Stromal cell of bone marrow (primary cell): ENCODE measurements at regions not wholly inside any gene's neighbourhood (a gene's known extent, or its start where the extent isn't known, plus 50 kb on each side); places are given as distances from the start of the nearest gene placed in this dataset.

Source experiments
- DNase-seq: peaks from one replicate; pipeline ENCODE4 v3.0.0-alpha.2; 2012; ENCODE audit warnings: low read depth

DNA sequence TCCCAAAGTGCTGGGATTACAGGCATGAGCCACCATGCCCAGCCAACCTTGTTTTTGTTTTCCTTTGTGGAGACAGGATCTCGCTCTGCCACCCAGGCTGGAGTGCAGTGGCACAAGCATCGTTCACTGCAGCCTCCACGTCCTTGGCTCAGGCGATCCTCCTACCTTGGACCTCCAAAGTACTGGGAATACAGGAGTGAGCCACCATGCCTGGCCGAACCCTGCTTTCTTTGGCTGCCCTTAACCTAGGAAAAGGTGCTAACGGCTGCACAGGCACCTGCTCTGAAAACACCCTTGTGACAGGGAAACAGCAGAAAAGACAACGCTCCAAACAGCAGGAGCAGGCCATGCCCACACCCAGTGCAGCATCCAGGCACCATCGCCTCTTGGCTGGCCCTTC lies 71.9 kb downstream of the OAT start:
- no peak for DNase-seq

GRCh38 chr10:124345521-124345920 lies 73.2 kb downstream of the OAT start:
- DNase-seq, result no peak

- DNase-seq, result no peak
Measured at GRCh38 chr10:124344931-124345330, 73.8 kb downstream of the OAT start.

DNA sequence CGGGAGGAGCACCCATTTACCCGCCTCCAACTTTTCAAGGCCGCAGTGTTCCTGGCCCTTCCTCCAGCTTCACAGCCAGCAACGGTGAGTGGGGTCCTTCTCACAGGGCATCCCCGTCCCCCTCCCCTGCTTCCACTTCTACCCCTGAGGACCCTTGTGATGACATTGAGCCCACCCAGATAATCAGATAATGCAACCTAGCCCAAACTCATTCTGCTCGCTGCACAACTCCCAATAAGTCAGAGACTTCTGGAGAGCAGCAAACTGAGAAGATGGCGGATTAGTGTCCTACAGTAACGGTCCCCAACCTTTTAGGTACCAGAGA lies 74.5 kb downstream of the OAT start:
- no peak for DNase-seq

DNA sequence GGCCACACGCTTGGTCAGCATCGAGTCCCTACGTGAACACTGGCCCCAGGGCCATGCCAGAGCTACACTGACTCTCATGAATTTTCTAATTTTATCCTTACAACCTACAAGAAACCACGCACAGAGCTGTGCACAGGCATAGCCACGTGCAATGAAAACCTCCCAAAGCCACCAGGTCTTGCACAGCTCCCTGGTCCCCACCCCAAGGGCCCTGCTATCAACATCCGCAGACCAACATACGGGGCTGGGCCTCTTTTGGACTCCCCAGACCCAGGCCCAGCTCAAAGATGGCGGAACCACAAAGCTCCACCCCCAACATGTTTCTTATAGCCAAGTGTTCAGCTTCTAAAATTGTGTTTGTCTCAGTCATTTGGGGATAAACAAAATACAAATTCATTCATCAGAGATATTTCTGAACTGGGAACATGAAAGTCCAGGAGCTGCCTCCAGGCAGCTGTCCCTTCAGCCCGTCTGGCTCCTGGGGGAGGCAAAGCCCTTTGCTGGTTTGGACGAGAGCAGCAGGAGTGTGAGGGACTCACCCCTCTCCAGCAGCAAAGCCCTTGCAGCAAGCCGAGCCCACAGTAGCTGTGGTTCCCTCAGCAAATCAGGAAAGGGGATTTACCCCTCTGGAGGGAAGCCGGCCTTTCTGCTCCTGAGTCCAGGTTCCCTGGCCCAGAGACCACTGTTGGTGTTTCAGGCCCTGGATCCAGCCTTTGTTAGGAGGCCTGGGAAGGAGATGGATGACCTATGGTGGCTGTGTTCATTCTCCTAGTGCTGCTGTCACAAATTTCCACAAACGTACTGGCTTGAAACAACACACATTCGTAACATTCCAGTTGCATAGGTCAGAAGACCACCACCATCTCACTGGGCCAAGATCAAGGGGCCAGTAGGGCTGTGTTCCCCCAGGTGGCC lies 75.1 kb downstream of the OAT start:
- DNase-seq, result no peak

- no peak for DNase-seq
Measured at GRCh38 chr10:124342821-124343170, 75.9 kb downstream of the OAT start.

DNA sequence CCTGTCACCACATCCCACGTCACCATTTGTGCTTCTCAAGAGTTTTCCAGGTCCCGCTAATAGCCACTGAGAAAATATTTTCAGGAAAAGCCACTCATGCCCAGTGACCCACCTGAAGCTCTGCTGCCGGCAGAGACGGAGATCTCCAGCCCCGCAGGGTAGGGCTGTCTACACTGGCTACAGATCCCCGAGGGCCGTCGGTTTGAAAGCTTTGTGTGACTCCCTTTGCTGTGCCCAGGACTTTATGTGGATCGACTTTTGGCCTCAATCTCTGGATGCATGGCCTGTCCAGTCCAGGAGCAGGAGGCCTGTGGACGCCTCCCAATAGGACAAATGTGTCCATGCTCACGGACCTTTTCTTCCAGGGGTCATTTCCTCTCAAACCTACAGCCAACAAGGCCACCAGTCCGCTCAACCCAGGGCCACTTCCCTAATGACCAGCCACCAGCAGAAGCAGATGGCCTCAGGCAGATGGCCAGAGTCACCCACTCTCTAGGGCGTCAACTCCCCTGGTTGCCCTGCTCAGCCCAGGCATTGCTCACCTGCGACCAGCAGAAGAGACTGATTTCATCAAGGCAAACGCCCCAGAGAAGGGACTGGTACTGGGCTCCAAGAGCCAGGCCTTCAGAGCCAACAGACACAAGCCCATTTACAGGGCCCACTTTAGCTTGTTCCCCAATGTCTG lies 76.4 kb downstream of the OAT start:
- DNase-seq, result no peak

DNA sequence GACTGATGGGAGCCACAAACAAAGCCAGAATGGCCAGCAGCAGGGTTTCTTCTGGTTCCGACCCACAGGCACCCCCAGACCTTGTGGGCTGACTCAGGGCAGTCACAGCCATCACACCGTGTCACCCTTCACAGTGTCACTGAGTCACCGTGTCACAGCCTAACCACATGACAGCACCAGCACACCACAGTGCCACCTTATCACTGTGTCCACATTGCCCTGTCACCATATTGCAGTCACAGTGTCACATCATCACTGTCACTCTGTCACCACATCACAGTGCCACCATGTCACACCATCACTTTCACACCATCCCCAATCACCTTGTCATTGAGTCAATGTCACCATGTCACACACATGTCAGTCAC lies 77.0 kb downstream of the OAT start:
- no peak for DNase-seq

GRCh38 chr10:124340033-124340760 lies 78.5 kb downstream of the OAT start:
- DNase-seq, result peak; percentile 80

DNA sequence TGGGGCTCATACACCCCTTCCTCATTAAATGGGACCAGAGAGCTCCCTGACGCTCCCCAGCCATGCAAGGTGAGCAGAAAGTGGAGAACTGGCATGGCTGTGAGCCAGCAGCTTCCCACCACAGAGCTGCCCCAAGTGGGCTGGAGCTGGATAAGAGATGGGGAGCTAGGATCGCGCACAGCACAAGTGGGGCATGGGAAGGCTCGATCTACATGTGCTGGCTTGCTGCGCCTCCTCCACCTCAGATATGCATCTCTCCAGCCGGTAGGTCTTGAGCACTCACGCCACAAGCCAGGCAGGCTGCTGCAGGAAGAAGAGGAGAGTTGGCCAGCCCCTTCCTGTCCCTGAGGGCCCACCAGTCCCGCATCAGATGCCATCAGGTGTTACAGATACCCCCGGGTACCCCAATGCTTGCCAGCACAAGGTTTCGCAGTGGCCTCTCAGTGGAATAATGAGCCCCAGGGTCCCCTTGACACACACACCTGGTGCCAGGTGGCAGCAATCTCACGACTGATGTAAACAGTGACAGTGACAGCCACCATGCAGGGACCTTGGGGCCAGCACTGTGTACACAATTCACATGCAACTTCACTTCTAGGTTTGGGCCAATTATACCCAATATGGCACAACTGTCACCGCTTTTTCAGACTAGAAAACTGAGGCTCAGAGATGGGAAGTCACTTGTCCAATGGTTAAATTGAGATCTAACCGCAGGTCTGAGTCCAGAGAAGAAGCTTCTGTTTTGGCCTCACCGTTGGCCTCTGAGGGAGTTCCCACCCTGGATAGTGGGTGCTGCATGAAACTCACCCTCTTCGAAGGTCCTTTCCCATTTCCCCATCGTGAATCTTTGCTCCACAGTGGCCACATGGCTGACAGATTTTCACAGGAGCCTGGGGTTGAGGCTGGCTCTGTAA lies 79.3 kb downstream of the OAT start:
- no peak for DNase-seq

- DNase-seq, result no peak
Measured at GRCh38 chr10:124338276-124338925, 80.3 kb downstream of the OAT start.

GRCh38 chr10:124336186-124336585 lies 82.5 kb downstream of the OAT start:
- no peak for DNase-seq

DNA sequence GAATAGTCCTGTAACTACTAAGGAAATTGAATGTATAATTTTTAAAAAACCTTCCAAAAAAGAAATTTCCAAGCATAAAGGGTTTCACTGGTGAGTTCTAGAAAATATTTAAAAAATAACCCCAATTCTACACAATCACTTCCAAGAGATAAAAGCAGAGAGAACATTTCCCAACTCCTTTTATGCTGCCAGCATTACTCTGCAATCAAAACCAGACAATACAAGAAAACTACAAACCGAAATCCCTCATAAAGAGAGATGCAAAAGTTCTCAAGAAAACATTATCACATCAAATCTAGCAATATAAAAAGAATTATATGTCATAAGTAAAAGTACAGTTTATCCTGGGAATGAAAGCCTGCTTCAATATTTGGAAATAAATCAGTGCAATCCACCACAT lies 84.8 kb downstream of the OAT start:
- DNase-seq, result no peak

DNA sequence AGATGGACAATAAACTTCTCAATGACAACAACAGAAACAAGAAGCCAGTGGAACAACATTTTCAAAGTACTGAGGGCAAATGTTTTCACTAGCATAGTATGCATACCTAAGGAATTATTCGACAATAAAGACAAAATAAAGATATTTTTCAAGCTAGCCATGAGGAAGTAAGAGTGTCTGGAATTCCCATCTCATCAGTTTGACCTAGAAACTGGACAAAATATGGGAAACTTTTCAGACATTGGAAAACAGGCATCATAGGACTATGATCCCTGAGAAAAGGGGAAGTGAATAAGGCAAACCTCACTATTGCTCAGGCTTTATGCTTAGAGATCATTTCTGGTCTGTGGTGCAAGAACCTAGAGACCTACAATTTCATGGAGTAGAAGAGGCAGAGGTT lies 86.3 kb downstream of the OAT start:
- DNase-seq, result no peak

DNA sequence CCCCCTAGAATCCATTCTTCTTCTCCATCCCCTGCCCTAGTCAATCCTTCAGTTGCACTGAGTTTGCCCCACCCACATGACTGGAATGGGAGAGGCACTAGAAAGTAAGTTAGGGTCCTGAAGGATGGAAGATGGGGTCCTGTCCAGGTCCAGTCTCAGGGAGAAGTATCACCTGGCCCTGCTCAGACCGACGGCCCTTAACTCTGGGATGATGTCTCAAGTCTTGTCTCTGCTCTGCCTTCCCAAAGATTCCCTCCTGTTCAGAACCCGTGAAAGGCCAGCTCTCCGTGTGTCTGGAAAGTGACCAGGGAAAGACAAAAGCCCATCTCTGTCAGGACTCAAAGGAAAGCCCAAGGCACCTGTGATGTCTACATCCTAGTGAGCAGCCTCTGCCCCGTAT lies 88.8 kb downstream of the OAT start:
- no peak for DNase-seq

DNA sequence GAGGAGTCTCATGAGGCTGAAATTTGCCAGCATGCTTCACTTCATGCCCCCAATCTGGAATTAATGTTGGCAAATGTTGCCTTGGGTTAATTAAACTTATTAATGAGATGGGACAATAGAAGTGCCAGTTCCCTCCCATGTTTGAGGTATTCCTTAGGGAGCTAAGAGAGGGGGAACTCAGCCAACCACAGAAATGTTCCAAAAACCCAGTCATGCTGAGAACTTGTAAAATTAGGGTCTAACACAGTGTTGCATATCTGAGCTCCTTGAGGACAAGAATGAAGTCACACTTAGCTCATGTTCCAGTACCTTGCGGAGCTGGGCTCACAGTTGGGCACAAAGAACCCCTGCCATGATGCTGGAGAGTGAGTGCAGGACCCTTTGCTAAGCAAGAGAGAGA lies 89.4 kb downstream of the OAT start:
- DNase-seq, result no peak

DNA sequence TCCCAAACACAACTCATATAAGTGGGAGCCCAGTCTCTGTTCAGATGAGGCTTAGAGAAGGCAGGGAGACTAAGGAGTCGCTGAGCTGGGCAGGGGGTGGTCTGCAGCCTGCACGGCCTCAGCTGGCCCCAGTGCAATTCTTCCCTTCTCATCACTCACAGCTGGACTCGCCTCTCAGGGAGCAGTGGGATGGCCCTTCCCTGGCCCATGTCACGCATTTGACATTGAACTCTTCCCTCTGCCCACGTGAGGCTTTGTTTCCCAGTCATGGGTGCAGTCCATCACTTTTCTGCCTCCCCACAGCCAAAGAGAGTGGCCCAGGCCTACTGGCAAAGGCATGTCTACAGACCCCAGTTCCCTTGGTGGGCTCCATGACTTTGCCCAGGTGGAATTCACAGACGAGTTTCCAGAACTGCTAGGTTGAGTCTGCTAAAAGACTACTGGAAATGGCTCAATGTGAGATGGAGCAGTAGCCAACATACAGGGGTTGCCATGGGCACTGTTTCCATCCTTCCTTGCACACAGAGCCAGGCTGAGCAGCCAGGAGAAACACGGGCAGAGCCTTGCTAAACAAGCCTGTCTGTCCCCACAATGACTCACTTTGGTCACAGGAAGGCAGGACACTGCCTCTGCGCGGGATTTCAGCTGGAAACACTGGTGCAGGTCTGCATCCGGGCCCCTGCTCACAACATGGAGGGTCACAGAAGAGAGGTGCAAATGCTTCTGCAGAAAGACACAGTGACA lies 90.1 kb downstream of the OAT start:
- DNase-seq, result no peak

DNA sequence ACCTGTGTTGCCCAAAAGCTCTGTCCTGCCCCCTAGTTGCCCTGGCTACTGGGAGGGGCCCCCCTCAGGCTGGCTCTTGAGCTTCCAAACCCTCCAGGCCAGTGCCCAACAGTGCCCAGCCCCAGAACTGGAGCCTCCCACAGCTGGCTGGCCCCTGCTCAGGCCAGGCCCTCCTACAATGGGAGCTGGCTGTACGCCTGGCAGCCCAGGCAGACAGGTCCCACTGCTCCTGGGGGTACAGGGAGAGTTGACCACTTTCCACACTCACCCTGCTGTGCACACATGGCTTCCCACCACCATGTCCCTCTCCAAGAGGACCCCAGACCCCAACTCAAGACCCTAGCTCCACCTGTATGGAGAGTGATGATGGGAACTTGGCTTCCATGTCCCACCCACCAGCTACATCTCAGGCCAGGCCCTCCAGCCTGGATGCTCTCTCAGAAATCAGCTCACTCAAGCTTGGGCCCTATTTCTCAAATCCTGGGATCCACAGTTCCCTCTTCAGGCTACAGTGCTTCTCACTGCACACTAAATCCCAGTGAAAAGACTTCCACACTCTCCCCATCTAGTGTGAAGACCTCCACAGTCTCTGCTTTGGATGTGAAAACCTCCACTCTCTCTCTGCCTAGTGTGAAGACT lies 92.6 kb downstream of the OAT start:
- no peak for DNase-seq

DNA sequence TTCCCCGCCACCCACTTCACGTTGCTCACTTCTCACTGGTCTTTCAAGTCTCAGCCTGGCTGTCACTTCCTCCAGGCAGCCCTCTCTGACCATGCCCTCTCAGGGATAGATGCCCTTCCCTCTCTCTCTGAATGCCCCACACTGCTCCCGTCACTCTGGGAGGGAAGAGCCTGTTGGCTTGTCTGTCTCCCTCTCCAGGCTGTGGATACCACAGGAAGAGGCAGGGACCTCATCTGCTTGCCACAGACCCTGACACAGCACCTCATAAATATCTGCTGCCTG lies 93.1 kb downstream of the OAT start:
- DNase-seq, result no peak

- DNase-seq, result no peak
Measured at GRCh38 chr10:124324856-124325632, 93.7 kb downstream of the OAT start.
